Stomach (tissue), 4 donors: ENCODE measurements at regions not wholly inside any gene's neighbourhood (a gene's known extent, or its start where the extent isn't known, plus 50 kb on each side); places are given as distances from the start of the nearest gene placed in this dataset.

Experiments
- CTCF ChIP-seq, 7 experiments: fragments of 450-650 bp in 4 of 7; fragments of 200-600 bp in 3 of 7; sonication (generic) in 3 of 7; IDR thresholded peaks; one replicate each; pipeline ENCODE4 v1.5.1; 2016 to 2019; ENCODE audit warnings: antibody characterized with exemption in 7 of 7, control low read depth in 2 of 7, mild to moderate bottlenecking in 1 of 7
- POLR2A ChIP-seq, 4 donors: fragments of 450-650 bp; IDR thresholded peaks; one replicate each; pipeline ENCODE4 v1.6.1; 2016; ENCODE audit warnings: antibody characterized with exemption in 4 of 4, control low read depth in 2 of 4, mild to moderate bottlenecking in 1 of 4, moderate library complexity in 1 of 4

GRCh38 chr5:165928971-165929370 is 2362.5 kb upstream of the WWC1 start:
- no peak for TF ChIP-seq CTCF (IDR thresholded peaks at IDR 0.05)
- no peak for TF ChIP-seq POLR2A (IDR thresholded peaks at IDR 0.05)
